ENCODE measurements at regions not wholly inside any gene's neighbourhood (a gene's known extent, or its start where the extent isn't known, plus 50 kb on each side); places are given as distances from the start of the nearest gene placed in this dataset.

DNA sequence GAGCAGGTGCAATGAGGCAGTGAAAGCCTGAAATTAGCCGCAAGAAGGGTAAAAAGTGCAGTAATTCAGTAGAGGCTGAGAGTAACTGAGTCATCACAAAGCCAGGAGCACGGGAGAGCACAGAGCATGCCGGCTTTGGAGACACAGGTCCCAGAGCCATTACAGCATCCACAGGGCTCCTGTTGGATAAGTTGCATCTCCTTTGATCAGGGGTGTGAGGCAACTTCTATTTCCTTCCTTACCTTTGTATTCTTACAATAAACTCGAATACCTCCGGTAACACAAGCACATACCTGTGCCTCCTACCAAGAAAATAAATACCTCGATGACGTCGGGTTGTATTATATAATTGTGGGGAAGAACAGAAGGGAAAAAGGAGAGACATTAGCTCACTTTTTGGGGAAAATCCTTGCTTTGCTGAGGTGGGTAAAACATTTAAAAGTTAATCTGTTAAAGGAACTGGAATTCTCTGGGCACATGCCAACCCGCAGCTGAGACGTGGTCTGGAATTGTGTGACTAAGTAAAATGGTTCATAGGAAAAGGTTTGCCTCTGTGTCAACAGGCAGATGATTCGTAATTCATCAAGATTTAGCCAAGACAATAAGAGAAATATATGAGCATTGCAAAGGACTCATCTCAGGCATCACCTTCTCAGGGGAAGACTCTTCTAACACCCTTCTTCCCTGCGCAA, 360.7 kb upstream of the ZFP64 start:
- TF ChIP-seq SMC3 (IDR thresholded peaks at IDR 0.05; ENCODE audit: borderline replicate concordance, low read length) (no peak), SMAD5 (IDR thresholded peaks at IDR 0.05; ENCODE audit: low read depth) (no peak), RFX5 (IDR thresholded peaks at IDR 0.05; ENCODE audit: low read depth, low read length) (no peak), NFIC (IDR thresholded peaks at IDR 0.05; ENCODE audit: low read depth, low read length) (no peak), CHD4 (IDR thresholded peaks at IDR 0.05) (no peak), KAT2A (conservative IDR thresholded peaks at IDR 0.05; ENCODE audit: control insufficient read depth, low read depth, low read length) (no peak), KLF5 (IDR thresholded peaks at IDR 0.05; ENCODE audit: partially characterized antibody) (no peak), POLR2AphosphoS2 (IDR thresholded peaks at IDR 0.05; ENCODE audit: low read depth, low read length) (no peak), EGR1 (IDR thresholded peaks at IDR 0.05; ENCODE audit: borderline replicate concordance in 1 of 2, low read depth in 2 of 2, low read length in 2 of 2) (no peak), NR2F1 (conservative IDR thresholded peaks at IDR 0.05) (no peak), SREBF2 (IDR thresholded peaks at IDR 0.05; ENCODE audit: low read length) (no peak), STAT1 (conservative IDR thresholded peaks at IDR 0.05) (no peak), CREB1 (IDR thresholded peaks at IDR 0.05; ENCODE audit: low read depth) (no peak), MEF2B (IDR thresholded peaks at IDR 0.05; ENCODE audit: partially characterized antibody, poor library complexity, severe bottlenecking) (no peak), CREM (IDR thresholded peaks at IDR 0.05; ENCODE audit: low read depth) (no peak), POLR2A (IDR thresholded peaks at IDR 0.05; ENCODE audit: low read depth, low read length) (no peak)
- TF ChIP-seq, protein P1, sequence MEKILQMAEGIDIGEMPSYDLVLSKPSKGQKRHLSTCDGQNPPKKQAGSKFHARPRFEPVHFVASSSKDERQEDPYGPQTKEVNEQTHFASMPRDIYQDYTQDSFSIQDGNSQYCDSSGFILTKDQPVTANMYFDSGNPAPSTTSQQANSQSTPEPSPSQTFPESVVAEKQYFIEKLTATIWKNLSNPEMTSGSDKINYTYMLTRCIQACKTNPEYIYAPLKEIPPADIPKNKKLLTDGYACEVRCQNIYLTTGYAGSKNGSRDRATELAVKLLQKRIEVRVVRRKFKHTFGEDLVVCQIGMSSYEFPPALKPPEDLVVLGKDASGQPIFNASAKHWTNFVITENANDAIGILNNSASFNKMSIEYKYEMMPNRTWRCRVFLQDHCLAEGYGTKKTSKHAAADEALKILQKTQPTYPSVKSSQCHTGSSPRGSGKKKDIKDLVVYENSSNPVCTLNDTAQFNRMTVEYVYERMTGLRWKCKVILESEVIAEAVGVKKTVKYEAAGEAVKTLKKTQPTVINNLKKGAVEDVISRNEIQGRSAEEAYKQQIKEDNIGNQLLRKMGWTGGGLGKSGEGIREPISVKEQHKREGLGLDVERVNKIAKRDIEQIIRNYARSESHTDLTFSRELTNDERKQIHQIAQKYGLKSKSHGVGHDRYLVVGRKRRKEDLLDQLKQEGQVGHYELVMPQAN (conservative IDR thresholded peaks at IDR 0.05), result no peak
- TF ChIP-seq, protein P2, sequence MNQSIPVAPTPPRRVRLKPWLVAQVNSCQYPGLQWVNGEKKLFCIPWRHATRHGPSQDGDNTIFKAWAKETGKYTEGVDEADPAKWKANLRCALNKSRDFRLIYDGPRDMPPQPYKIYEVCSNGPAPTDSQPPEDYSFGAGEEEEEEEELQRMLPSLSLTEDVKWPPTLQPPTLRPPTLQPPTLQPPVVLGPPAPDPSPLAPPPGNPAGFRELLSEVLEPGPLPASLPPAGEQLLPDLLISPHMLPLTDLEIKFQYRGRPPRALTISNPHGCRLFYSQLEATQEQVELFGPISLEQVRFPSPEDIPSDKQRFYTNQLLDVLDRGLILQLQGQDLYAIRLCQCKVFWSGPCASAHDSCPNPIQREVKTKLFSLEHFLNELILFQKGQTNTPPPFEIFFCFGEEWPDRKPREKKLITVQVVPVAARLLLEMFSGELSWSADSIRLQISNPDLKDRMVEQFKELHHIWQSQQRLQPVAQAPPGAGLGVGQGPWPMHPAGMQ (IDR thresholded peaks at IDR 0.05; ENCODE audit: borderline replicate concordance), result no peak
- TF ChIP-seq, protein P3, sequence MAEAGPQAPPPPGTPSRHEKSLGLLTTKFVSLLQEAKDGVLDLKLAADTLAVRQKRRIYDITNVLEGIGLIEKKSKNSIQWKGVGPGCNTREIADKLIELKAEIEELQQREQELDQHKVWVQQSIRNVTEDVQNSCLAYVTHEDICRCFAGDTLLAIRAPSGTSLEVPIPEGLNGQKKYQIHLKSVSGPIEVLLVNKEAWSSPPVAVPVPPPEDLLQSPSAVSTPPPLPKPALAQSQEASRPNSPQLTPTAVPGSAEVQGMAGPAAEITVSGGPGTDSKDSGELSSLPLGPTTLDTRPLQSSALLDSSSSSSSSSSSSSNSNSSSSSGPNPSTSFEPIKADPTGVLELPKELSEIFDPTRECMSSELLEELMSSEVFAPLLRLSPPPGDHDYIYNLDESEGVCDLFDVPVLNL (IDR thresholded peaks at IDR 0.05; ENCODE audit: low read depth, low read length), result no peak
- in situ Hi-C loops (cut with MboI), result no loop called here
- BruUV-seq (replicated peaks), result no TSS peak

More for the DNA sequence above, 360.7 kb upstream of the ZFP64 start:
- Histone ChIP-seq H3K79me2 (ENCODE audit: control insufficient read depth, insufficient read depth, low read length) (no peaks in the 10 kb centered on the region), H3K9me3 (replicated peaks; ENCODE audit: control insufficient read depth, insufficient read depth, low read length) (no peaks in the 10 kb centered on the region), H3K27ac (ENCODE audit: control insufficient read depth, insufficient read depth) (no peak overlapping the region), H3K4me1 (ENCODE audit: control insufficient read depth, insufficient read depth, low read length) (no peaks in the 10 kb centered on the region), H3K4me2 (ENCODE audit: control insufficient read depth, insufficient read depth) (no peak overlapping the region), H4K20me1 (ENCODE audit: control insufficient read depth, insufficient read depth) (no peaks in the 10 kb centered on the region), H3K4me3 (no peak overlapping the region), H3K27me3 (replicated peaks in 1 of 2; ENCODE audit: control insufficient read depth in 2 of 2, insufficient read depth in 2 of 2, low read length in 1 of 2) (no peaks in the 10 kb centered on the region), H3K9ac (ENCODE audit: control insufficient read depth, insufficient read depth, low read length) (no peak overlapping the region), H3K36me3 (ENCODE audit: control insufficient read depth in 2 of 2, insufficient read depth in 2 of 2, low read length in 1 of 2) (no peaks in the 10 kb centered on the region), H2AFZ (ENCODE audit: control insufficient read depth, low read depth, low read length) (no peak overlapping the region)
- ChIA-PET CTCF (no interaction called here), POLR2A (no interaction called here), RAD21 (ENCODE audit: unreplicated experiment) (no interaction called here), SMC1A (ENCODE audit: uncharacterized antibody, unreplicated experiment) (no interaction called here)
- 55% methylated on average over 12 of the region's 12 CpGs for WGBS (ENCODE audit: insufficient coverage, insufficient replicate concordance, low lambda C conversion rate, missing lambda C conversion rate)
- DNase-seq (ENCODE audit: low read depth, low spot score) (no peak), ATAC-seq (no peak), FAIRE-seq (no peak)
- intact Hi-C loops (cut with micrococcal nuclease; ENCODE audit: unreplicated experiment), result no loop called here

All from GM12878 (cell line).